ENCODE measurements at regions not wholly inside any gene's neighbourhood (a gene's known extent, or its start where the extent isn't known, plus 50 kb on each side); places are given as distances from the start of the nearest gene placed in this dataset.
"Not testable (repeated sequence)": the region's sequence is repeated elsewhere in the genome, so short reads cannot be mapped to it uniquely, and the experiment has no call there.

GRCh38 chr20:58037631-58038030 is 190.8 kb downstream of the ANKRD60 start:
- Mint-ChIP-seq H3K4me1 (no peaks in the 10 kb centered on the region), H3K9me3 (peaks cover 8% of the 10 kb centered on the region), H3K4me3 (no peak overlapping the region), H3K36me3 (no peaks in the 10 kb centered on the region), H3K27me3 (peaks cover 46% of the 10 kb centered on the region), H3K27ac (no peak overlapping the region)
- ATAC-seq, result no peak

DNA sequence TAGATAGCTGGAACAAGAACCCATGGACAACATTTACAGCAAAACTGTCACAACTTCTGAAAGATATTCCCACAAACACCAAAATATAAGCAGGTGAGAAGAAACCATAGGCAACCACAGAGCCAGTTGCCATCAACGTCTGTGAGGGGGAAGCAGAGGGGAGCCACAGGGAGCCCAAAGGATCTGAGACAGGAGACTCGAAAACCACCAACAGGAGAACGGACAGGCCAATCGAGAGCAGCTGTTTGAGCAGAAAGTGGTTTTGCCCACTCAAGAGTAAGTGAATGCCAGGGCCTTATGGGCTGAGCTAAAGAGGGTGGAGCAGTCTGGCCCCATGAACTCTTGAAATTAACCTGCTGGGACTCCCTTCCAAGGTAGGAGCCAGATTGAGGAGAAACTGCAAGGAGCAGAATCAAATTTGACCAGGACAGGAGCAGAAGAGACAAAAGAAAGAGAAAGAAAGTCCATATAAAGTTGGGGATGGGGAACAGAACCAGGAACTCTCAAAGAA is 195.4 kb downstream of the ANKRD60 start:
- Mint-ChIP-seq H3K4me3 (no peak overlapping the region), H3K4me1 (no peaks in the 10 kb centered on the region), H3K27me3 (peaks cover 39% of the 10 kb centered on the region), H3K36me3 (no peaks in the 10 kb centered on the region), H3K27ac (no peak overlapping the region), H3K9me3 (peaks cover 4% of the 10 kb centered on the region)
- ATAC-seq, result no peak

DNA sequence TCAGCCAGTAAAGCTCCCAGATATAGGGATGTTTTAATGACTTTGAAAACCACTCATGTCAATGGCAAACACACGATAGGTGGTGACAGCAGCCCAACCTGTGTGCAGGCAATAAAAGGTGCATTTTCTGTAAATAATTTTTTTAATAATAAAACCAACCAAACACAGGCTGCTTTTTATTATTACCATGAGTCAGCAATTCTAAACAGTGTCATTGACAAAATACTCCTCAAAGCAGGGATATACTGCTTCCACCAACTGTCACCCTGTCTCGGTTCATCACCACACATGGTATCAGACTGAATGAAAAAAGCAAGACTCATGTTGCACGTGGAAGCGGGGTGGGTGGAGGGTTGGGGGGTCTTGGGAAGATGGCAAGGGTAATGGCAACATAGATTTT is 195.9 kb downstream of the ANKRD60 start:
- H3K36me3 Mint-ChIP-seq, result no peaks in the 10 kb centered on the region
- H3K4me1 Mint-ChIP-seq, result no peaks in the 10 kb centered on the region
- no peak overlapping the region for H3K27ac Mint-ChIP-seq
- peaks cover 42% of the 10 kb centered on the region for H3K27me3 Mint-ChIP-seq
- no peak for ATAC-seq
- no peak overlapping the region for H3K4me3 Mint-ChIP-seq
- peaks cover 4% of the 10 kb centered on the region for H3K9me3 Mint-ChIP-seq

DNA sequence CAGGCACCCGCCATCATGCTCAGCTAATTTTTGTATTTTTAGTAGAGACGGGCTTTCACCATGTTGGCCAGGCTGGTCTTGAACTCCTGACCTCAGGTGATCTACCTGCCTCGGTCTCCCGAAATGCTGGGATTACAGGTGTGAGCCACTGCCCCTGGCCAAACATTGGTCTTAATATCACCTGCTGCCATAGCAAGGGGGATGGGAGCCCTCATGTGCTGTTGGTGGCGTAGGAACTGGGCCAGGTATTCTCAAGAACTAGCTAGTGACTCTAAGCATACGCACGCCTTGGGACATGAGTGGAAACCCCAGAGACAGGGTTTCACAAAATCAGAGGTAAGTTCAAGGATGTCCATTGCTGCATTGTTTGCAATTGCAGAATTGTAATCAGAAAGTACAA is 197.1 kb downstream of the ANKRD60 start:
- not testable (repeated sequence) for H3K4me3 Mint-ChIP-seq

DNA sequence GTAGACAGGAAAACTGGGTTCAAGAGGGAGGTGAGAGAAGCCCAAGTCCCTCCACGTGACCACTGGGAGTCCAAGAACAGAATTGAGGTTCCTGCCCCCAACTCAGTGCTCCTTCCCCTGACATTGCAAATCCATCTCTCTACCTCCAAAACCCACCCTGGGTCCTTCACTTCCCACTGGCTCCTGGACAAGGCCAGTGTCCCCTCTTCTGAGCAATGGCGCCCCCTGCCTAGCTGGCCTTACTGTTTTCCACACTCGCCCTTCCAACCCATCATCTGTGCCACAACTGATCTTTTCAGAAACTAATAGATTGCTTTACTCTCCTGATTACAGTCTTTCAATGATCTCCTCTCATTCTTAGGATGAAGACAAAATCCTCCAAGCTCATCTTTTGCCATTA is 200.3 kb downstream of the ANKRD60 start:
- H3K27ac Mint-ChIP-seq, result no peak overlapping the region
- ATAC-seq, result no peak
- H3K27me3 Mint-ChIP-seq, result peaks cover 52% of the 10 kb centered on the region
- H3K36me3 Mint-ChIP-seq, result no peaks in the 10 kb centered on the region
- H3K4me1 Mint-ChIP-seq, result no peaks in the 10 kb centered on the region
- no peak overlapping the region for H3K4me3 Mint-ChIP-seq
- H3K9me3 Mint-ChIP-seq, result no peaks in the 10 kb centered on the region

More for the DNA sequence above, 197.1 kb downstream of the ANKRD60 start:
- not testable (repeated sequence) for H3K36me3 Mint-ChIP-seq, H3K27ac Mint-ChIP-seq, ATAC-seq, H3K4me1 Mint-ChIP-seq, H3K9me3 Mint-ChIP-seq
- H3K27me3 Mint-ChIP-seq, result peaks cover 51% of the 10 kb centered on the region

GRCh38 chr20:58026361-58026760 is 202.1 kb downstream of the ANKRD60 start:
- H3K9me3 Mint-ChIP-seq, result no peaks in the 10 kb centered on the region
- no peak overlapping the region for H3K4me3 Mint-ChIP-seq
- peaks cover 47% of the 10 kb centered on the region for H3K27me3 Mint-ChIP-seq
- no peaks in the 10 kb centered on the region for H3K36me3 Mint-ChIP-seq
- ATAC-seq, result no peak
- H3K4me1 Mint-ChIP-seq, result no peaks in the 10 kb centered on the region
- H3K27ac Mint-ChIP-seq, result no peak overlapping the region

GRCh38 chr20:58025233-58025632 is 203.2 kb downstream of the ANKRD60 start:
- Mint-ChIP-seq H3K4me3 (no peak overlapping the region), H3K27ac (no peak overlapping the region), H3K4me1 (peaks cover 9% of the 10 kb centered on the region), H3K27me3 (peaks cover 45% of the 10 kb centered on the region), H3K9me3 (no peaks in the 10 kb centered on the region), H3K36me3 (no peaks in the 10 kb centered on the region)
- no peak for ATAC-seq

- no peak for ATAC-seq
- Mint-ChIP-seq H3K27me3 (peaks cover 47% of the 10 kb centered on the region), H3K36me3 (no peaks in the 10 kb centered on the region), H3K4me3 (no peak overlapping the region), H3K4me1 (peaks cover 11% of the 10 kb centered on the region), H3K9me3 (no peaks in the 10 kb centered on the region), H3K27ac (no peak overlapping the region)
These were observed 204.2 kb downstream of the ANKRD60 start for GRCh38 chr20:58024241-58024721.

DNA sequence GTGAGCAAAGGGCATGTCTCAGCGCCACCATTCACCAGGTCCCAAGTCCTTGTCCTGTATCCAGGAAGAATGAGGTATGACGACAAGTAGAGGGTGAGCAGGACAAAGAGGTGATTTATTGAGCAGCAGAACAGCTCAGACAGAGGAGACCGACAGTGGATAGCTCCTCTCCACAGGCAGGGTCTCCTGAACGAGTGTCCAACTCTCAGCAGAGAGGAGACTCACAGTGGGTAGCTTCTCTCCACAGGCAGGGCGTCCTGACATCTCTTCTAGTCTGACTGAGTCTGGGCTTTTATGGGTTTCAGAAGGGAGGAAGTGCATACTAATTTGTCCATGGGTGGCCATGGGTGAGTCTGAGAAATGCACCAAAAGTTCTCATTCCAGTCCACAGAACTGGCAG is 204.7 kb downstream of the ANKRD60 start:
- Mint-ChIP-seq H3K9me3 (no peaks in the 10 kb centered on the region), H3K27ac (no peak overlapping the region), H3K27me3 (peaks cover 45% of the 10 kb centered on the region), H3K36me3 (no peaks in the 10 kb centered on the region), H3K4me1 (peaks cover 11% of the 10 kb centered on the region), H3K4me3 (no peak overlapping the region)
- ATAC-seq, result no peak

GRCh38 chr20:58023346-58023745 is 205.1 kb downstream of the ANKRD60 start:
- no peaks in the 10 kb centered on the region for H3K9me3 Mint-ChIP-seq
- H3K27me3 Mint-ChIP-seq, result peaks cover 41% of the 10 kb centered on the region
- H3K4me3 Mint-ChIP-seq, result no peak overlapping the region
- H3K27ac Mint-ChIP-seq, result no peak overlapping the region
- H3K4me1 Mint-ChIP-seq, result peaks cover 11% of the 10 kb centered on the region
- no peaks in the 10 kb centered on the region for H3K36me3 Mint-ChIP-seq
- no peak for ATAC-seq

GRCh38 chr20:58022711-58023110 is 205.7 kb downstream of the ANKRD60 start:
- ATAC-seq, result no peak
- no peaks in the 10 kb centered on the region for H3K9me3 Mint-ChIP-seq
- no peaks in the 10 kb centered on the region for H3K36me3 Mint-ChIP-seq
- H3K27ac Mint-ChIP-seq, result no peak overlapping the region
- no peak overlapping the region for H3K4me3 Mint-ChIP-seq
- peaks cover 35% of the 10 kb centered on the region for H3K27me3 Mint-ChIP-seq
- peaks cover 11% of the 10 kb centered on the region for H3K4me1 Mint-ChIP-seq

DNA sequence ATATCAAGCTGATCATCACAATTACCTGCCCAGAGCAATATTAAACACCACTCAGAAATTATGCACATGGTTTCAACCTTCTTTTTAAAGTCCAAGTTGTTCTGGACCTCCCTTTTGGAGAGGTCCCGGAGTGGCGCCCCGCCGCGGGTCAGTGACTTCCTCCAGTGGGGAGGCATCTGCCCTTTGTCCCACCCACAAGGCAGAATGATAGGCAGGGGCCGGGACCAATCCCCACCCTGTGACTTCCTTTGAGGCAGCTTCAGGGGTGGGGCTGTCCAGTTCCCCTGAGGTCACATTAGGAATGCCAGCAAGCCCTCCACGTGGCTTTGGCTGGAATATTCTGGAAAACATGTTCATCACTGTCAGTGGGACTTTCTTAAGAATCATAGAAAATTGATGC is 207.0 kb downstream of the ANKRD60 start:
- H3K27ac Mint-ChIP-seq, result no peak overlapping the region
- no peak for ATAC-seq
- no peak overlapping the region for H3K4me3 Mint-ChIP-seq
- no peaks in the 10 kb centered on the region for H3K36me3 Mint-ChIP-seq
- H3K27me3 Mint-ChIP-seq, result peaks cover 26% of the 10 kb centered on the region
- H3K9me3 Mint-ChIP-seq, result no peaks in the 10 kb centered on the region
- H3K4me1 Mint-ChIP-seq, result peaks cover 11% of the 10 kb centered on the region

- Mint-ChIP-seq H3K4me1 (peaks cover 11% of the 10 kb centered on the region), H3K9me3 (no peaks in the 10 kb centered on the region), H3K27me3 (peaks cover 25% of the 10 kb centered on the region), H3K27ac (peak overlapping the region; percentile 16), H3K36me3 (no peaks in the 10 kb centered on the region), H3K4me3 (no peak overlapping the region)
- no peak for ATAC-seq
These were observed 207.6 kb downstream of the ANKRD60 start for GRCh38 chr20:58020656-58021454.

DNA sequence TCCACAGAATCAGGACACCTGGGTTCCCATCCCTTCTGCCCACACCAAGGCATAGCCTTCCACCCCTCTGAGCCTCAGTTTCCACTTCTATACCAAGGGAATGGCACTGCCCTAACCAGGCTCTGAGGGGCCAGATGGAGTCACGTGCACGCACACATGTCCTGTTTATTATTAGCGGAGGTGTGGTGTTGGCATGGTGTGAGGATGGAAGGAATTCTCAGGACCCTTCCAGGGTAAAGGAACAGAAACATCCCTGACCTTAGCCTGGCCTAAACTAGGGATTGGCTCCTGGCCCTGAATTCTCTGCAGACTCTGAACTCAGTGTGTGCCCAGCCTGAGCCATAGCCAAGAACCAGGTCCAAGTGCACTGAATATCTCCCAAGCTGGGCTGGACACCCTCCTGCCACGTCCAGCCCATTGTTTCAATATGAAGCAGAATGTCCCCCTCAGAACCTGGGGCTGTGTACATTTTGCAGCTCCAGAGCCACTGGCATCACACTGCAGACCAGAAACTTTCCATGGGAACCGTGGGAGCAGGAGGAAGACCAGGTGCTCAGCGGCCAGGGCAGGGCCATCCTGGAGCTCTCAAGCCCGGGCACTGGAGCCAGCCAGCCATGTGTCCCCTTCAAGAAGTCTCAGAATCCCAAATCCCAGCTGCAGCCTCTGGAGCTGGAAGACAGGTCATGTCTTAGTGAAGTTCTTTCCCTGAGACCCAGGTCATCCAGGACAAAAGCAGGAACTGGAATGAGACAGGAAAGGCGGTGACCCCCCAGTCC is 208.4 kb downstream of the ANKRD60 start:
- Mint-ChIP-seq H3K36me3 (no peaks in the 10 kb centered on the region), H3K4me1 (peaks cover 11% of the 10 kb centered on the region), H3K9me3 (no peaks in the 10 kb centered on the region), H3K27ac (peak overlapping the region; percentile 16), H3K27me3 (peaks cover 22% of the 10 kb centered on the region), H3K4me3 (no peak overlapping the region)
- ATAC-seq, result no peak

GRCh38 chr20:58019027-58019849 is 209.2 kb downstream of the ANKRD60 start:
- no peak for ATAC-seq
- Mint-ChIP-seq H3K9me3 (no peaks in the 10 kb centered on the region), H3K27me3 (peaks cover 14% of the 10 kb centered on the region)

More at GRCh38 chr20:58019027-58019849, 209.2 kb downstream of the ANKRD60 start:
- Mint-ChIP-seq H3K36me3 (no peaks in the 10 kb centered on the region), H3K4me3 (no peak overlapping the region), H3K27ac (no peak overlapping the region), H3K4me1 (peaks cover 11% of the 10 kb centered on the region)
